ENCODE measurements at regions not wholly inside any gene's neighbourhood (a gene's known extent, or its start where the extent isn't known, plus 50 kb on each side); places are given as distances from the start of the nearest gene placed in this dataset.
A peak's percentile ranks its signal among the peaks of the same experiment; 100 is the strongest.

GRCh38 chrX:97682991-97683840 is 799.5 kb downstream of the RPA4 start:
- H3K36me3 ChIP-seq (replicated peaks in 1 of 2; ENCODE audit: insufficient read depth in 1 of 2, low read depth in 2 of 2): no peaks in the 10 kb centered on the region
- ATAC-seq: no peak
- 89 to 96% methylated on average over 2 of the region's 3 CpGs for WGBS, 2 donors
- no peaks in the 10 kb centered on the region for H3K4me1 ChIP-seq
- TF ChIP-seq CTCF (IDR thresholded peaks at IDR 0.05): no peak
- no peak overlapping the region for H3K27ac ChIP-seq
- no peak overlapping the region for H3K4me3 ChIP-seq
- no peaks in the 10 kb centered on the region for H3K27me3 ChIP-seq
- no peak for DNase-seq
- intact Hi-C loops (cut with DNase I): no loop called here
- H3K9me3 ChIP-seq: no peaks in the 10 kb centered on the region

DNA sequence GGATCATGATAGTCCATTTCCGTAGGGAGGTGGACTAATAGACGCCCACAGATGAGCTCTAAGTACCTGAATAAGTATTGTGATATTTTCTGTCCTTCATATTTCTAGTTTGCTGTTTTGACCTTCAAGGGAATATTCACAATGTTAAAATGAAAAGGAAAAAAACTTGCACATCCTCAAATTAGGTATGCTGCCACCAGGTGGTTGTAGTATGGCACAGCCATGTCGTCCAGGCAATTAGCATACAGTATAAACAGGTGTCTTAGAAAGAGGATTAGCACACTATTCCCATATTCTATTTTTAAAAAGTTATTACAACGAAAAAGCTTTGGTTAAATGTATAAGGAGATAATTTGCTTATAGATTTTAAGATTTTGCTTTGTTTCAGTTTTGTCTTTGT is 802.0 kb downstream of the RPA4 start:
- Histone ChIP-seq H3K27me3 (no peaks in the 10 kb centered on the region), H3K27ac (no peak overlapping the region), H3K36me3 (replicated peaks in 1 of 2; ENCODE audit: insufficient read depth in 1 of 2, low read depth in 2 of 2) (no peaks in the 10 kb centered on the region), H3K4me3 (no peak overlapping the region), H3K4me1 (no peaks in the 10 kb centered on the region), H3K9me3 (no peaks in the 10 kb centered on the region)
- intact Hi-C loops (cut with DNase I): no loop called here
- DNase-seq: peak in 3 of 4 donors; percentile 2 to 30 (median 11)
- TF ChIP-seq CTCF (IDR thresholded peaks at IDR 0.05): peak in 5 of 7 experiments; percentile 14 to 51 (median 22)
- no peak for TF ChIP-seq POLR2A (IDR thresholded peaks at IDR 0.05)
- WGBS, 2 donors: 42 to 50% methylated on average over 4 of the region's 4 CpGs
- no peak for ATAC-seq

DNA sequence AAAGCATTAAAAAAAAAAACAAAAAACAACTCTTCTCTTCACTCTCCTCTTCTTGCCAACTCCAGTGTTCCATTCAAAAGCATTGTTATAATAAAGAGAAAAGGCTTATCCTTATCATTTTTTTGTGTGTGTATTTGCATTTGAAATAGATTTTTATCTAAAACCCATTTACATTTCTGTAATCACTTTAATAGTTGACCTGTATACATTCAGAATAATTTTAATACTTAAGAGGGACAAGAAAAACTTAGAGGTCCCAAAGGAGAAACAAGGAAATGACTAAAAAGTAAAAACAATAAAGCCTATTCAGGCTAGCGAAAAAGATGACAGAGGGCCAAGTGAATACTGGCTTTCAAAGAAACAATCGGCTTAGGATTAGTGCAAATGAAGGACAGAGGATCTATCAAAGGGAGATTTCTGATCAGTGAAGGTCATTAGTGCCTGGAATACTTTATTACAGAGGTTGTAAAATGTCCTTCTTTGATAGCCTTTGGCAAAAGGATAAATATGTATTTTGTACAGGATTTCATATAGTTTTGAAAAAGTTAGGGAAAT is 808.3 kb downstream of the RPA4 start:
- Histone ChIP-seq H3K27ac (no peak overlapping the region), H3K9me3 (no peaks in the 10 kb centered on the region), H3K4me3 (no peak overlapping the region), H3K36me3 (replicated peaks in 1 of 2; ENCODE audit: insufficient read depth in 1 of 2, low read depth in 2 of 2) (no peaks in the 10 kb centered on the region), H3K4me1 (no peaks in the 10 kb centered on the region), H3K27me3 (no peaks in the 10 kb centered on the region)
- no peak for ATAC-seq
- no peak for DNase-seq
- intact Hi-C loops (cut with DNase I): no loop called here
- TF ChIP-seq POLR2A (IDR thresholded peaks at IDR 0.05) (no peak), CTCF (IDR thresholded peaks at IDR 0.05) (no peak)
- WGBS, 2 donors: 34 to 53% methylated on average over 2 of the region's 2 CpGs

- no peak for TF ChIP-seq POLR2A (IDR thresholded peaks at IDR 0.05)
- no peak for TF ChIP-seq CTCF (IDR thresholded peaks at IDR 0.05)
- ATAC-seq (no peak), DNase-seq (no peak)
- H3K36me3 ChIP-seq (replicated peaks in 1 of 2; ENCODE audit: insufficient read depth in 1 of 2, low read depth in 2 of 2): no peaks in the 10 kb centered on the region
- H3K27ac ChIP-seq: no peak overlapping the region
- WGBS, 2 donors: 42 to 68% methylated on average over 2 of the region's 2 CpGs
- intact Hi-C loops (cut with DNase I): no loop called here
- H3K4me1 ChIP-seq: no peaks in the 10 kb centered on the region
- H3K27me3 ChIP-seq: no peaks in the 10 kb centered on the region
- no peaks in the 10 kb centered on the region for H3K9me3 ChIP-seq
- H3K4me3 ChIP-seq: no peak overlapping the region
Measured at GRCh38 chrX:97692575-97692974, 808.9 kb downstream of the RPA4 start.

GRCh38 chrX:97700547-97700946 is 816.8 kb downstream of the RPA4 start:
- no peak for ATAC-seq
- intact Hi-C loops (cut with DNase I): no loop called here
- 71 to 90% methylated on average over 2 of the region's 2 CpGs for WGBS, 2 donors
- Histone ChIP-seq H3K4me1 (no peaks in the 10 kb centered on the region), H3K36me3 (replicated peaks in 1 of 2; ENCODE audit: insufficient read depth in 1 of 2, low read depth in 2 of 2) (no peaks in the 10 kb centered on the region), H3K27ac (no peak overlapping the region), H3K9me3 (no peaks in the 10 kb centered on the region), H3K4me3 (no peak overlapping the region), H3K27me3 (no peaks in the 10 kb centered on the region)
- DNase-seq: no peak
- TF ChIP-seq POLR2A (IDR thresholded peaks at IDR 0.05): no peak
- no peak for TF ChIP-seq CTCF (IDR thresholded peaks at IDR 0.05)
